Nephron progenitor cell (in vitro differentiated cells): ENCODE measurements at regions not wholly inside any gene's neighbourhood (a gene's known extent, or its start where the extent isn't known, plus 50 kb on each side); places are given as distances from the start of the nearest gene placed in this dataset.
"Not testable (repeated sequence)": the region's sequence is repeated elsewhere in the genome, so short reads cannot be mapped to it uniquely, and the experiment has no call there.

ENCODE experiments used
- DNase-seq: peaks from one replicate; pipeline ENCODE4 v3.0.0; 2021
- H3K27ac Mint-ChIP-seq: 2 replicates; pipeline ENCODE4 v1.8.0; 2021; ENCODE audit warnings: mild to moderate bottlenecking, moderate library complexity, mixed read lengths
- H3K27me3 Mint-ChIP-seq: 2 replicates; pipeline ENCODE4 v1.8.0; 2021; ENCODE audit warnings: mild to moderate bottlenecking, low read depth, mixed read lengths; ENCODE audit not compliant: poor library complexity
- H3K36me3 Mint-ChIP-seq: 2 replicates; pipeline ENCODE4 v1.8.0; 2021; ENCODE audit warnings: low read depth, mixed read lengths
- H3K4me1 Mint-ChIP-seq: 2 replicates; pipeline ENCODE4 v1.8.0; 2021; ENCODE audit warnings: mixed read lengths
- H3K4me3 Mint-ChIP-seq: 2 replicates; pipeline ENCODE4 v1.8.0; 2021; ENCODE audit warnings: mild to moderate bottlenecking, moderate library complexity, mixed read lengths
- H3K9me3 Mint-ChIP-seq: 2 replicates; pipeline ENCODE4 v1.8.0; 2021; ENCODE audit warnings: mild to moderate bottlenecking, moderate library complexity, mixed read lengths
- TF ChIP-seq, protein P1 (sequence below): fragments of 200-600 bp; sonication (generic); IDR thresholded peaks from 2 replicates; pipeline ENCODE4 v1.5.0; 2021; ENCODE audit warnings: antibody characterized with exemption

DNA sequence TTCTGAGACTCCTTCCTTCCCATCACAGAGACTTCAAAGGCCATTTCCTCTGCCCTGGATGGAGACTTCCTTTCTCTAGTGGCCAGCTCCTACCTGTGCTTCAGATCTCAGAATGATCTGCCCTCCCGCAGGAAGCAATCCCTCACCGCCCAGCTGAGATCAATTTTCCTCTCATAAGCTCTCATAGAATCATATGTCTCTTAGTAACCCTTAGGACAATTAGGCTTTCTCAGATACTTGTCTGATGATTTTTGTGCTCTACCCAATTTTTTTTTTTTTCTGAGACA lies 212.6 kb upstream of the PRSS58 start:
- H3K9me3 Mint-ChIP-seq: no peaks in the 10 kb centered on the region
- DNase-seq: no peak
- TF ChIP-seq, protein P1, sequence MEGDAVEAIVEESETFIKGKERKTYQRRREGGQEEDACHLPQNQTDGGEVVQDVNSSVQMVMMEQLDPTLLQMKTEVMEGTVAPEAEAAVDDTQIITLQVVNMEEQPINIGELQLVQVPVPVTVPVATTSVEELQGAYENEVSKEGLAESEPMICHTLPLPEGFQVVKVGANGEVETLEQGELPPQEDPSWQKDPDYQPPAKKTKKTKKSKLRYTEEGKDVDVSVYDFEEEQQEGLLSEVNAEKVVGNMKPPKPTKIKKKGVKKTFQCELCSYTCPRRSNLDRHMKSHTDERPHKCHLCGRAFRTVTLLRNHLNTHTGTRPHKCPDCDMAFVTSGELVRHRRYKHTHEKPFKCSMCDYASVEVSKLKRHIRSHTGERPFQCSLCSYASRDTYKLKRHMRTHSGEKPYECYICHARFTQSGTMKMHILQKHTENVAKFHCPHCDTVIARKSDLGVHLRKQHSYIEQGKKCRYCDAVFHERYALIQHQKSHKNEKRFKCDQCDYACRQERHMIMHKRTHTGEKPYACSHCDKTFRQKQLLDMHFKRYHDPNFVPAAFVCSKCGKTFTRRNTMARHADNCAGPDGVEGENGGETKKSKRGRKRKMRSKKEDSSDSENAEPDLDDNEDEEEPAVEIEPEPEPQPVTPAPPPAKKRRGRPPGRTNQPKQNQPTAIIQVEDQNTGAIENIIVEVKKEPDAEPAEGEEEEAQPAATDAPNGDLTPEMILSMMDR: no peak
- H3K27me3 Mint-ChIP-seq: peaks cover 5% of the 10 kb centered on the region
- no peaks in the 10 kb centered on the region for H3K4me1 Mint-ChIP-seq
- H3K4me3 Mint-ChIP-seq: no peak overlapping the region
- H3K36me3 Mint-ChIP-seq: no peaks in the 10 kb centered on the region
- no peak overlapping the region for H3K27ac Mint-ChIP-seq

DNA sequence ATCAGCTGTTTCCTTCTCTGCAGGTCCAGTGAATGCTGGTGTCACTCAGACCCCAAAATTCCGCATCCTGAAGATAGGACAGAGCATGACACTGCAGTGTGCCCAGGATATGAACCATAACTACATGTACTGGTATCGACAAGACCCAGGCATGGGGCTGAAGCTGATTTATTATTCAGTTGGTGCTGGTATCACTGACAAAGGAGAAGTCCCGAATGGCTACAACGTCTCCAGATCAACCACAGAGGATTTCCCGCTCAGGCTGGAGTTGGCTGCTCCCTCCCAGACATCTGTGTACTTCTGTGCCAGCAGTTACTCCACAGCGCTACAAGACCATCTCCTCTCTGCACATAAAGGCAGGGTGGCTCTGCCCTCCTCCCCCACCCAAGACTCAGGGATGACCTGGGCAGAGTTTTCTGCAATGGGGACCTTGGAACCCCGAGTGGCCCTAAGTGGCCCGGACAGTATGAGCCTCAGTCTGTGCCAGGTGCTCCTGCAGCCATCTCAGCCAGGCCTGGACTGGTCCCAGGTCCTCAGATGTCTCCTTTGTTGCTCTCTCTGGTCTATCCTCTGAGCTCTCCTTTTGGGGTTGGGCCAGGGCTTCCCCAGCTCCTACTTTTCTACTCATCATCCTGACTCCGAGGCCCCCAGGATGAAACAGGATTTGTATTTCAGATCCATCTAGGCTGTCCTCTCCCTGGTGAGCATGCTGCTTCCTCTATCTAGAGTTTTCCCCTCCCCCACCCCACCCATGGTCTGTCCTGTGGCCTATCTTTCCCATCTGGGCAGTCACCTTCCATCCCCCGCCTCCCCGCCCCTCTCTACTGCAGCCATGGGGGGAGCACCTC lies 212.1 kb upstream of the PRSS58 start:
- TF ChIP-seq, protein P1: no peak
- Mint-ChIP-seq H3K36me3 (no peaks in the 10 kb centered on the region), H3K27me3 (peaks cover 5% of the 10 kb centered on the region), H3K9me3 (no peaks in the 10 kb centered on the region), H3K4me3 (no peak overlapping the region), H3K4me1 (no peaks in the 10 kb centered on the region), H3K27ac (no peak overlapping the region)
- no peak for DNase-seq

DNA sequence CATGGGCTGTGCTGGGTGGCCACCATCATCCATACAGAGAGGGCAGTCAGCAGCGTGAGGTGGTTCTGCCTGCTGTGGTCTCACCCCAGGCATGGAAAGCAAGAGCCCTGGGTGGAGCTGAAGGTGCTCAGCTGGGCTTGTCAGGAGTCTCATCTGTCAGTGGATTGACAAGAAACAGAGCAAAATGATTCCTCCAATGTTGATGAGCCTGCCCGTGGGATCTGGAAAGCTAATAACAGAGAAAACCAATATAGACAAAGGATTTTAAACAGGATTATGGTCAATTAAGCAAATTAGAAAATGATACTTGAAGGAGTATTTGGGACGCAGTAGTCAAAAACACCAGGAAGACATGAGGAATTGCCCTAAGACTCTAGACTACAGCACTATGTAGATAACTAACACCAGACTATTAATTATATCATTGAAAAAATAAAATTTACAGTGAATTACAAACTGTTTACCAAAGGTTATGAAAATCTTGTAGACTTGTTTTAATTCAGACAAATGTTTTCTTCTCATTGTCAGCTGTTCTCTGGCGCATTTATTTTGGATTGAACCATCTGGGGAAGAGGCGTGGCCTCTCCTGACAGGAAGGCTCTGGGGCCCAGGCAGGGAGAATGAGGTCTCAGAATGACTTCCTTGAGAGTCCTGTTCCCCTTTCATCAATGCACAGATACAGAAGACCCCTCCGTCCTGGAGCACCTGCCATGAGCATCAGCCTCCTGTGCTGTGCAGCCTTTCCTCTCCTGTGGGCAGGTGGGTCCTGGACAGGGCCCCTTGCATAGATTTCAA lies 211.2 kb upstream of the PRSS58 start:
- Mint-ChIP-seq H3K4me3 (no peak overlapping the region), H3K36me3 (no peaks in the 10 kb centered on the region), H3K27ac (no peak overlapping the region)

DNA sequence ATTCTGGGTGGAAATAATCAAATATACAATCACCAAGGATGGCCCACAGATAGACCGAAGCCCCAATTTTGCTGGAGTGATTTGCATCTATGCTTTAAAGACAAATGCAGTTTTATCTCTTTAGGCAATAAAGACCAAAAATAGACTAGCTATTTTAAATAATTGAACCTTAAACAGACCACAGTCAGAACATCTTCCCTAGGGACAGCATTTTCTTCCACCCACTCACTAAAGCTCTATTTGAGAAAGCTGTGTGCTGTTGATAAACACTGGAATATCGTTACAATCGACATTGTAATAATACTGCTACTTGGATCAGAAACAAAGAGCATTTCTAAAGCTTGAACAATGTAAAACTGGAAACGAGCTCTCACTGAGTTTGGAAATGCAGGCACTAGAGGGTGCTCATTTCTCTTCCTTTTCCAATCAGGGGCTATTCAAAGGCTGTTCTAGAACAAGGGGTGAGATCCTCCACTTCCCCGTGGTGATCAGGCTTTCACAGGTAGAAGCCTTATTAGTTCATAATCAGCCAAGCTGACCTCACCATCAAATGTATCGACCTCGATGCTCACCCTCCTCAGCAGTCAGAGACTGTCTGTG lies 209.3 kb upstream of the PRSS58 start:
- H3K27me3 Mint-ChIP-seq, H3K27ac Mint-ChIP-seq, H3K9me3 Mint-ChIP-seq, H3K4me1 Mint-ChIP-seq, H3K36me3 Mint-ChIP-seq, H3K4me3 Mint-ChIP-seq, DNase-seq: not testable (repeated sequence)

More for the DNA sequence above, 211.2 kb upstream of the PRSS58 start:
- Mint-ChIP-seq H3K9me3 (no peaks in the 10 kb centered on the region), H3K4me1 (no peaks in the 10 kb centered on the region), H3K27me3 (peaks cover 5% of the 10 kb centered on the region)
- DNase-seq: no peak
- TF ChIP-seq, protein P1: no peak

DNA sequence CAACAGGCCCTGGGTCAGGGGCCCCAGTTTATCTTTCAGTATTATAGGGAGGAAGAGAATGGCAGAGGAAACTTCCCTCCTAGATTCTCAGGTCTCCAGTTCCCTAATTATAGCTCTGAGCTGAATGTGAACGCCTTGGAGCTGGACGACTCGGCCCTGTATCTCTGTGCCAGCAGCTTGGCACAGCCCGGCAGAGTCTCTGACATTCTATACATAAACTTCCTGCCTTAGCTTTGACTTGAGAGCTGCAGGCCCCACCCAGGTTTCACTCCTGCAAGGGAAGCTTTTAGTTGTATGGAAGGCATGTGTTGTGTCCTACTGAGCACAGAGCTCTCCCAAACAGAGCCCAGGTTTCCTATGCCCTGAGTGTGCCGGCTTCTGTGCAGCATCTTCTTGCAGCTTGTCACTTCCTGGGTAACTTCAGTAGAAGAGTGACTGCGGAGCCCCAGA lies 205.6 kb upstream of the PRSS58 start:
- Mint-ChIP-seq H3K4me3 (no peak overlapping the region), H3K27me3 (peaks cover 10% of the 10 kb centered on the region), H3K27ac (no peak overlapping the region), H3K9me3 (no peaks in the 10 kb centered on the region), H3K36me3 (no peaks in the 10 kb centered on the region), H3K4me1 (no peaks in the 10 kb centered on the region)
- TF ChIP-seq, protein P1: no peak
- DNase-seq: no peak

DNA sequence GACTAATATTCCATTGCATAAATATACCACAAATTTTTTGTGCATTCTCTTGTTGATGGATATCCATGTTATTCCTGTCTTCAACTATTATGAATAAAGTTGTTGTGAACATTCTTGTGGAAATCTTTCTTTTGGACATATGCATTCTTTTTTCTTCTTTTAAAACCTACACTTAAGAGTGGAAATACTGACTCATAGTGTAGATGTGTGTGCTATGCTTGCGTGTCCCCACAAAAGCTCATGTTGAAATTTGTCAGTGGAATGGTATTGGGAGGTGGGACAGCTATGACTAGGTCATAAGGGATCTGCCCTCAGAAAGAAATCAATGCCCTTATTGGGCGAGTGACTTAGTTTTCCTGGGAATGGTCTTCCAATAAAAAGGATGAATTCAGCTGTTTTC lies 203.6 kb upstream of the PRSS58 start:
- no peaks in the 10 kb centered on the region for H3K36me3 Mint-ChIP-seq
- H3K27ac Mint-ChIP-seq: no peak overlapping the region
- DNase-seq: no peak
- no peak overlapping the region for H3K4me3 Mint-ChIP-seq
- TF ChIP-seq, protein P1: no peak
- no peaks in the 10 kb centered on the region for H3K4me1 Mint-ChIP-seq
- H3K27me3 Mint-ChIP-seq: peaks cover 9% of the 10 kb centered on the region
- H3K9me3 Mint-ChIP-seq: no peaks in the 10 kb centered on the region
